ENCODE measurements at regions not wholly inside any gene's neighbourhood (a gene's known extent, or its start where the extent isn't known, plus 50 kb on each side); places are given as distances from the start of the nearest gene placed in this dataset.
A peak's percentile ranks its signal among the peaks of the same experiment; 100 is the strongest.

DNA sequence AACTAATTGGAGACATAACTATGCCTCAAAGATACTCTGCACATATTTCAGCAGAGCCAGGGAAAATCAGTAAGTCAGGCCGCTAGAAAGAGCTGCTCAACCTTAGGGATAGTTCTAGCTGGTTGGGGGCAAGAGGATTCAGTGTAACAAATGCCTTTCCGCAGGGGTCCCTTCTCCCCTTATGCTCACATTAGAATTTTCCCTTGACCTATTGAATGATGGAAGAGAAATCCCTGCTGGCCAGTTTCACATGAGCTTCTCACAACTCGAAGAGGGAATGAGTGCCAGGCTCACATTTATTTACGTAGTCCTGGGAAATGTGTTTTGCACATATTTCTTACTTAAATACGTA, 66.2 kb upstream of the USP9X start:
- no peak overlapping the region for H3K4me3 Mint-ChIP-seq
- H4K8ac ChIP-seq (replicated peaks; ENCODE audit: insufficient read length, low read depth, low read length), result no peak overlapping the region
- H3K27ac Mint-ChIP-seq, result peak overlapping the region; percentile 56 to 85 (median 68); a peak in 5 of 7 replicates
- peaks cover 4% of the 10 kb centered on the region; the same call in 1 of the 2 replicates for H3K4me1 ChIP-seq (ENCODE audit: insufficient read depth, low read length)
- no peak overlapping the region for H4K91ac ChIP-seq (ENCODE audit: insufficient read length, low read depth, low read length)
- no peak overlapping the region for H3K9ac ChIP-seq (ENCODE audit: extremely low read depth, insufficient read length, low read length)
- H3K36me3 Mint-ChIP-seq (ENCODE audit: insufficient read depth in 1 of 3, low read depth in 3 of 3), result peaks cover 7 to 13% (median 8%) of the 10 kb centered on the region in 3 experiments
- peak overlapping the region; percentile 60 for H3K27ac ChIP-seq (ENCODE audit: insufficient read length, low read depth, low read length)
- WGBS (ENCODE audit: extremely low coverage, insufficient read length, low lambda C conversion rate), result no CpG with 5 or more reads among the region's 5 CpGs
- H2AFZ ChIP-seq (ENCODE audit: low read length), result no peak overlapping the region
- no peaks in the 10 kb centered on the region for H3K27me3 Mint-ChIP-seq (ENCODE audit: low read depth)
- DNase-seq, result no peak
- TF ChIP-seq, protein P1, sequence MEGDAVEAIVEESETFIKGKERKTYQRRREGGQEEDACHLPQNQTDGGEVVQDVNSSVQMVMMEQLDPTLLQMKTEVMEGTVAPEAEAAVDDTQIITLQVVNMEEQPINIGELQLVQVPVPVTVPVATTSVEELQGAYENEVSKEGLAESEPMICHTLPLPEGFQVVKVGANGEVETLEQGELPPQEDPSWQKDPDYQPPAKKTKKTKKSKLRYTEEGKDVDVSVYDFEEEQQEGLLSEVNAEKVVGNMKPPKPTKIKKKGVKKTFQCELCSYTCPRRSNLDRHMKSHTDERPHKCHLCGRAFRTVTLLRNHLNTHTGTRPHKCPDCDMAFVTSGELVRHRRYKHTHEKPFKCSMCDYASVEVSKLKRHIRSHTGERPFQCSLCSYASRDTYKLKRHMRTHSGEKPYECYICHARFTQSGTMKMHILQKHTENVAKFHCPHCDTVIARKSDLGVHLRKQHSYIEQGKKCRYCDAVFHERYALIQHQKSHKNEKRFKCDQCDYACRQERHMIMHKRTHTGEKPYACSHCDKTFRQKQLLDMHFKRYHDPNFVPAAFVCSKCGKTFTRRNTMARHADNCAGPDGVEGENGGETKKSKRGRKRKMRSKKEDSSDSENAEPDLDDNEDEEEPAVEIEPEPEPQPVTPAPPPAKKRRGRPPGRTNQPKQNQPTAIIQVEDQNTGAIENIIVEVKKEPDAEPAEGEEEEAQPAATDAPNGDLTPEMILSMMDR (conservative IDR thresholded peaks at IDR 0.05), result no peak
- no peaks in the 10 kb centered on the region for H3K9me3 ChIP-seq (ENCODE audit: control insufficient read depth, low read depth, low read length)
- no peak overlapping the region for H3K4me2 ChIP-seq (ENCODE audit: insufficient read depth, insufficient read length, low read length)
- no peaks in the 10 kb centered on the region for H3K23me2 ChIP-seq (ENCODE audit: insufficient read length, low read depth, low read length, poor library complexity, severe bottlenecking)
- H4K20me1 ChIP-seq (ENCODE audit: control insufficient read depth, insufficient read depth, insufficient read length), result no peaks in the 10 kb centered on the region
- no peak overlapping the region for H3T11ph ChIP-seq (ENCODE audit: low read length)
- no peak overlapping the region for H2BK20ac ChIP-seq (ENCODE audit: low read depth, low read length, poor library complexity, severe bottlenecking)
- no peak overlapping the region for H2BK5ac ChIP-seq (ENCODE audit: insufficient read length, low read length)
- no peak overlapping the region for H3K14ac ChIP-seq (ENCODE audit: insufficient read depth, low read length)
- H4K5ac ChIP-seq (ENCODE audit: insufficient read length, low read depth, low read length), result no peak overlapping the region
- H3K56ac ChIP-seq (ENCODE audit: insufficient read length, low read depth, low read length), result no peak overlapping the region
- H3K79me2 ChIP-seq (ENCODE audit: insufficient read depth, low read length), result no peaks in the 10 kb centered on the region
- no peak overlapping the region for H3K4ac ChIP-seq (ENCODE audit: low read depth, low read length)
- H3K27me3 ChIP-seq (ENCODE audit: insufficient read depth, low read length), result no peaks in the 10 kb centered on the region
- peaks cover 10 to 11% of the 10 kb centered on the region in 2 experiments for H3K4me1 Mint-ChIP-seq
- H3K23ac ChIP-seq (ENCODE audit: insufficient read length, low read depth, low read length), result no peak overlapping the region
- no peak overlapping the region for H2BK12ac ChIP-seq (ENCODE audit: insufficient read length, low read depth, low read length)
- no peak overlapping the region for H2BK15ac ChIP-seq (ENCODE audit: low read depth, low read length)
- no peak overlapping the region for H2AK5ac ChIP-seq (ENCODE audit: insufficient read length, low read length)
- H2BK120ac ChIP-seq (ENCODE audit: low read depth, low read length, poor library complexity, severe bottlenecking), result no peak overlapping the region
- no peaks in the 10 kb centered on the region for H3K79me1 ChIP-seq (ENCODE audit: insufficient read depth, low read depth, low read length, poor library complexity, severe bottlenecking)
- H3K9me3 Mint-ChIP-seq, result peaks cover 54 to 58% of the 10 kb centered on the region in 2 experiments
- H3K18ac ChIP-seq (ENCODE audit: insufficient read length, low read depth, low read length), result no peak overlapping the region
